CD4-positive, alpha-beta T cell treated with Interleukin-21 for 1 hour (primary cell): ENCODE measurements at regions not wholly inside any gene's neighbourhood (a gene's known extent, or its start where the extent isn't known, plus 50 kb on each side); places are given as distances from the start of the nearest gene placed in this dataset.
A peak's percentile ranks its signal among the peaks of the same experiment; 100 is the strongest.

Experiments
- DNase-seq: peaks from one replicate; pipeline ENCODE4 v3.0.0-alpha.2; 2020

DNA sequence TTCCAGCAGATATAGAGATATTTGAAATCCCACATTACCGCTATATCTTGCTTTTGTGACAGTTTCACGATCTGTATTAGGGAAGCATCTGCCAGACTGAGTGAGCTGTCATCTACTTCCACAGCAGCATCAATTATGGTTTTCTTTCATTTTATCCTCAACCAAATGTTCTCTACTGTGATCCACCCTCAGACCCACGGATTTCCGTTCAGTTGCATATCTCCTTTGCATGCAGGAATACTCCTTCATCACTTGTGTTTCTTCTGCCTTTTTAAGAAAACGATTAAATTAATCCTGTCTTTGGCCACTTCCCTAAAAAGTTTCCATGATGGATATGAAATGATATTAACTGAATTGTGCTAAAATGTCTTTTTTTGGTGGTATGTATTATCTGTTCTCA, 262.1 kb upstream of the ADGRB3 start:
- no peak for DNase-seq

DNA sequence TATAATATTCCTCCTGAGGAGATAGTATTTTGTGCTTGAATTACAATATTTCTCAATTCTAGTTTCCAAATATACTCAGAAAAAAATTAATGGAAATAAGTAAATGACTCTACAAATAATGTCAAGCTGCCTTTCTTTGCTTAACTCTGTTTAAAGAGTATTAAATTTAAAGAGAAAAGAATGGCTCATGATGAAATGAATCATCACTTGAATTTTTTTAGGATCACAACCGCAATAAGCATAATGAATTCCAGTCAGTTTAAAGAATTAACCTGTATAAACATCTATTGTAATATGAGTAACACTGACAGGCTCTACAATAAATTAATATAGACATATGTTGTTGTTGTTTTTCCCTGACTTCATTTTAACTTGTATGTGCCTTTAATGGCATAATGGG, 266.2 kb upstream of the ADGRB3 start:
- DNase-seq = no peak

DNA sequence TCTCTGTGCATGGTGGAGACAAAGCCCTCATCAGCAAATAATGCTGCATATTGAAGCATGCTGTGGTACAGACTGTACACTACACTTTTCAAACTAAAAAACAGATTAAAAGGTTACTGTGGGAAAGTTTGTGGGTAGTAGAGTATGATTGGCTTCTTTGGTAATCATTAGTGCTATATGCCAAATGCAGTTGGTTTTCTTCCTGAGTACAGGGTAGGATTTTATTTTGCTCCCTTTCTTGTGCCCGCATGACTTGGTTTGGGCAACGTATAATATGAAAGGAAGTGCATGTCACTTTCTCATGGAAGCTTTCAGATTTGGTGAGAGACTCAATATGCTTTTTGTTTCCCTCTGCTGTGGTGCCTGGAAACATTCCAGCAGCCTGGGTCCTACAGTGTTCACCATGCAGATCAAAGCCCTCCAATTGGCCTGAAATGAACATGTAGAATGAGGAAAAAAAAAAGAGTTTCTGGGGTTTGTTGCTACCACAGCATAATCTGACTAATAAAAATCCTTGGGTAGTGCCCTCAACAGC, 270.7 kb upstream of the ADGRB3 start:
- no peak for DNase-seq

DNA sequence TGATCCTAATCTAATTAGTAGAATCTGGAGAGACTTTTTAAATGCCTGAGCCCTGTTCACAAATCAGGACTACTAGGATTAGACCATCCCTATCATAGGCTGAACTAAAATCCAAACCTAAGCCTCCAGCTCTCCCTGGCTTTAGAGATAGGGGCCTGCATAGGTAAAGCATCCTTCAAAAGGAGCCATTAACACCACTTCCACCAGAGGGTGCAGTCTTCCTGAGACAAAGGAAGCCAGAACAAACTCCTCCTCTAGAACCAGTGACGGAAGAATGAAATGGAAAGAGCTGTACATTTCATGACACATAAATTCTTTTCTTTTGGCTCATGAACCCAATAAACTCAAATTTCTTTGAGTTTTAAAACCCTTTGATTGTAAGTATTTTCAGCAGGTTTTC, 291.2 kb upstream of the ADGRB3 start:
- DNase-seq = peak; percentile 4

DNA sequence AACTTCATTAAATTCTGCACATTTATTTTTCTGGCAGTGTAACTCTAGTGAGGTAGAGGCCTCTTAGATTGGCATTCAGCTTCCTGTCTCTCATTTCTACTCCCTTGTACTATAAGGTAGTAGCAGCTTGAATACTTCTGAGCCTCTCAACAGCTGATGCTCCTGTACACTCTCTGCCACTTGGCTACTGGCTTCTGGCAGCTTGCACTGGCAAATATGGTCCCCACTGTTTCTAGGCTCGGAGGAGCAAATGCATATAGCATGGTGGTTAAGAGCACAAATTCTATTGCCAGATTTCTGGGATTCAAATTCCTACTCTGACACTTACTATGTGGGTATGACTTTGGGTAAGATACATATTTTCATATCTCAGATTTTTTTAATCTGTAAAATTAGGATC, 292.8 kb upstream of the ADGRB3 start:
- DNase-seq = no peak

DNA sequence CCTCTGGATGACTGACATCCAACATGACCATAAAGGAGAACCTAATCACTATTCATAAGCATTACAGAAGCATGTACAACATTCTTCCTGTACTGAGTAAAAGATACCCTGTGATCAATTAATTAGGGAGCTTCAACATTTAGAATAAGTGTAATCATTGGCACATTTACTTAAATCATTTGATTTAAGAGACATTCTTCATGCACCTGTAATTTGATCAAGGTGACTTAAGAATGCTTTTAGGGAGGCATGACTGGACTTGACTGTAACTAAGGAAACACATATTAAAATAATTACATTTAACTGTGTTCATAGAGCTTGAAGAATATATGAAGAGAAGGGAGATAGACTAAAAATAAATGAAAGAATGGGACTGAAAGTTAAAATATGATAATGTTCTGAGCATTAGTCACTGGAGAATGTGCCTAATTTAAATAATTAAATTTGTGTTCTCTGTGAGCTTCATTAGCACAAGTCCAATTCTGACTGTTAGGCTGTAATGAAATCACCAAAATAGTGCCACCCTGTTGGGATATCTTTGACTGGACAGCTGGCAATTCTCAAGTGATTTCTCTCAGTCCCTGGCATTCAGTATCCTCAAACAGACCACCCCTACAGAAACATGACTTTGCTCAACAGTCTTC, 295.5 kb upstream of the ADGRB3 start:
- DNase-seq = no peak

DNA sequence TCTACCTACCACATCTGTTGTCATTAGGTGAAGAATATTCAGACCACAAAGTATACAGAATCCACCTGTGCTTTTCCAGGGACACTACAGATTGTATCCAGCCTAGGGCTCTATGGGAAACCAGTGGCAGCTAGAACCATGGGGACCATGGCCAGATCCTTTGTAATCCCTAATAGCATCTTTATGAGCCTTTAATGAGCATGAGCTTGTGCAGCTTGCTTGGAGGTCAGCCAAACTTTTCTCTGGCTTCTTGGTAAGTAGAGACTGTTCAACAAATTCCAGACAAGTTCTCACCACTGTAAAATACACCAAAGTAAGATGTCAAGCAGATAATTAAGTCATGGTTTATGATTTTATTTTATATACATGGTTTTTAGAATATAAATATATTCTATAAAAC, 301.6 kb upstream of the ADGRB3 start:
- DNase-seq = no peak

DNA sequence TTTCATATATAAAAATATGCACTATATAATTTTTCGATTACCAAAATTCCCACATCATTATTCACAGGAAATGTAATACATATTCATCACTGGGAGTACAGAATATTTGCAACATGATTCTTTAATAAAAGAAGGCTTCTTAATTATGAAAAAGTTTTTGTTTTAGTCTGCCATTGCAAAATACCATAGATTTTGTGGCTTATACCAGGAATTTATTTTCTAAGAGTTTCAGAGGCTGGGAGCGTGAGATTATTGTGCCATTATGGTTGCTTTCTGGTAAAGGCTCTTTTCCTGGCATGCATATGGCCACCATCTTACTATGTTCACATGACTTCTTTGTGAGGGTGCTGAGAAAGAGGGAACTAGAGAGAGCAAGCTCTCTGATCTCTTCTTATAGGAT, 306.9 kb upstream of the ADGRB3 start:
- DNase-seq = no peak

DNA sequence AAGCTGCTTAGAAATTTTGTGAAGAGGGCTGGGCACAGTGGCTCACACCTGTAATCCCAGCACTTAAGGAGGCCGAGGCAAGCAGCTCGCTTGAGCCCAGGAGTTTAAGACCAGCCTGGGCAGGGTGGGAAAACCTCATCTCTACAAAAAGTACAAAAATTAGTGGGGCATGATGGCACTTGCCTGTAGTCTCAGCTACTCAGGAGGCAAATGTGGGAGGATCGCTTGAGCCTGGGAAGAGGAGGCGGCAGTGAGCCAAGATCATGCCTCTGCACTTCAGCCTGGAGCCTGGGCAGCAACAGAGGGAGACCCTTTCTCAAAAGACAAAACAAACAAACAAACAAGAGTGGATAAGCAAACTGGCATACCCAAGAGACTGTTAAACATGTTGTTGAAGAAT, 308.3 kb upstream of the ADGRB3 start:
- DNase-seq = no peak

DNA sequence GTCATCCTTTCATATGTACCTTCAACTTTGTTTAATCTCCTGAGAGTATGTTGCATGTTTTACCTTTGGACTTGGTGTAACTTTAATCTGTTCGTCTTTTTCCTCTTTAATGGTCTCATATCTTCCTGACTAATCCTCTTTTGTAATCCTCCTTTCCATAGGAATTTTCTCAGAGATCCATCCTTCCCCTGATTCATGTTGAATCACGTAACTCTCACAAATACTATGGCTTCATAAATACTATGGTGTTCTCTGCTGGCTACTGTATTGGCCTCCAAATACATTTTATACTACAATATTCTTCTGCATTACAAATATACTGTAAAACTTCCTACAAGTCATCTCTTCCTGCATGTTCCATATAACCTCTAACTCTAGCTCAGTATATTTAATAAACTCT, 317.7 kb upstream of the ADGRB3 start:
- no peak for DNase-seq

DNA sequence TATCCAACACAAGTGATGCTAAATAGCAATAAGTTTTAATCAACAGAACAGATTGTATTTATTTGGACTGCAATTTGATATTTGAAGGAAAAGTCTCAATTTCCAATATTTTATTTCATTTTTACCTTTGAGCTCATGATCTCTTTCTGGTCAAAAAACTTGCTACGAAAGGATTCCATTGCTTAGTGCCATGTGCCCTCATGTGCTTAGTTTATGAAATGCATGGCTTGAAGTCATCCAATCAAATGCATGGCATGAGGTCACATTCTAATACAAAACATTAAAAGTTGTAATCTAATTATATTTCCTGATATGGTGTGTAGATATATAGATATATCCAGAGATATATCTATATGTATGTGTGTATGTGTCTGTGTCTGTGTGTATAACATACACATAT, 321.2 kb upstream of the ADGRB3 start:
- DNase-seq = no peak

DNA sequence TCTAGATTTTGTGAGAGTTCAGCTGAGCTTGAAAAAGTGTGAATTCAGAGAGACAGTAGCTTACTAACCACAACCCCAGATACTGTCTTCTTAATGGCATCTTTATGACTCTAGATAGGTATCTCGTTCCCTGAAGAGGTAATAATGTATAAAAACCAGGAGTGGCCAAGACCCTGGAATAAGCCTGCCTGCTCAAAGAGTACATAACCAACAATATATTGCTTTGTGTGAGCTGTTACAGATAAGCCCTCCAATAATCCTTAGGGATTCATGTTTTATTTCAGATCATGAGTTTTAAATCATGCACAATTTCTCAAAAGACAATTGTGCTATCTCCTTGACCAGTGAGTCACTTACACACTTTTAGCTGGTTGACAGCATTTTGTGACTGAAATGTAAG, 327.8 kb upstream of the ADGRB3 start:
- no peak for DNase-seq

DNA sequence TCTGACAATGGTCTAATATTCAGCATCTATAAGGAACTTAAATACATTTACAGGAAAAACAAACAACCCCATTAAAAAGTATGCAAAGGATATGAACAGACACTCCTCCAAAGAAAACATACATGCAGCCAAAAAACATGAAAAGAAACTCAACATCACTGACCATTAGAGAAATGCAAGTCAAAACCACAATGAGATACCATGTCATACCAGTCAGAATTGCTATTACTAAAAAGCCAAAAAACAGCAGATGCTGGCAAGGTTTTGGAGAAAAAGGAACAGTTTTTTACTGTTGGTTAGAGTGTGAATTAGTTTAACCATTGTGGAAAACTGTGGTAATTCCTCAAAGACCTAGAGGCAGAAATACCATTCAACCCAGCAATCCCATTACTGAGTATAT, 339.0 kb upstream of the ADGRB3 start:
- no peak for DNase-seq

DNA sequence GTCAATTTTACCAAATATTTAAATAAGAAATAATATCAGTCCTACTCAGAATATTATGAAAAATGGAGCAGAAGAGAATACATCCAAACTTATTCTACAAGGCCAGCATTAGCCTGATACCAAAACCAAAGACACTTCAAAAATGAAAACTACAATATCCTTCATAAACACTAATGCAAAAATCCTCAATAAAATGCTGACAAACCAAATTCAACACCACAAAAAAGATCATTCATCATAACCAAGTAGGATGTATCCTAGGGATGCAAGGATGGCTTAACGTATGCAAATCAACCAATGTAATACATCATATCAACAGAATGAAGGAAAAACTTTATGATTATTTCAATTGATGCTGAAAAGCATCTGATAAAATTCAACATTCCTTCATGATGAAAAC, 352.4 kb upstream of the ADGRB3 start:
- no peak for DNase-seq

DNA sequence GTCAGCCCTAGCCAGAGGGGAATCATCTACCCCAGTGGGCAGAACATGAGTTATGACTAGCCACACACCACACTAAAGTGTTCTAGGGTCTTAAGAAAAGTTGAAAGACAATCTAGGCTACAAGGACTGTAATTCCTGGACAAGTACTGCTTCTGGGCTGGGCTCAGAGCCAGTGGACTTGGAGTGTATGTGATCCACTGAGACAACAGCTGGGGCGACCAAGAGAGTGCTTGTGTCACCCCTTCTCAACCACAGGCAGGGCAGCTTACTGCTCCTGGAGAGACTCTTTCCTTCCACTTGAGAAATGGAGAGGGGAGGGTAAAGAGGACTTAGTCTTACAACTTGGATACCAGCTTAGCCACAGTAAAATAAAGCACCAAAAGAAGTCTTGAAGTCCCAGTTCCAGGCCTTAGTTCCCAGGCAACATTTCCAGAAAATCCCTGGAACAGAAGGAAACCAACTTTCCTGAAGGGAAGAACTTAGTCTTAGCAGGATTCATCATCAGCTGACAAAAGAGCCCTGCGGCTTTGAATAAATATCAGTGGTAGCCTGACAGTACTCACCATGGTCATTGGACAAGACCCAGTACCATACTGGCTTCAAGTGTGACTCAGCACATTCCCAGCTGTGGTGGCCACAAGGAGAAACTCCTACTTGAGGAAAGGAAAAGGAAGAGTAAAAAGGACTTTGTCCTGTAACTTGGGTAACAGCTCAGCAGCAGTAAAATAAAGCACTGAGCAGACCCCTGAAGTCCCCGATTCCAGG, 355.1 kb upstream of the ADGRB3 start:
- no peak for DNase-seq

DNA sequence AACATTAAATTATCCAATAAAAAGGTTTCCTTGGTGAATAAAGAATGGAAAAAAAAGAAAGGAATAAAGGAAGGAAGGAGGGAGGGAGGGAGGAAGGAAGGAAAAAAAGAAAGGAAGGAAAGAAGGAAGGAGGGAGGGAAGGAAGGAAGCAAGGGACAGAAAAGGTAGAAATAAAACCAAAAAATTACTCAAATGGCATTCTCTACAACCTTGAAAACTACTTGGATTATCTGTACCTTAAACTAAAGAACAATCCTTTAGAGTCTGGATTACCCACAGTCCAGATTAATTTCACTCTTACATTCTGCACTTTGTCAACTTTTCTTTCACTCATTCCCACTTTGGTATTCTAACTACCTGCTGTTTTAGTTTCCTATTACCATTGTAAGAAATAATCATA, 361.8 kb upstream of the ADGRB3 start:
- no peak for DNase-seq

DNA sequence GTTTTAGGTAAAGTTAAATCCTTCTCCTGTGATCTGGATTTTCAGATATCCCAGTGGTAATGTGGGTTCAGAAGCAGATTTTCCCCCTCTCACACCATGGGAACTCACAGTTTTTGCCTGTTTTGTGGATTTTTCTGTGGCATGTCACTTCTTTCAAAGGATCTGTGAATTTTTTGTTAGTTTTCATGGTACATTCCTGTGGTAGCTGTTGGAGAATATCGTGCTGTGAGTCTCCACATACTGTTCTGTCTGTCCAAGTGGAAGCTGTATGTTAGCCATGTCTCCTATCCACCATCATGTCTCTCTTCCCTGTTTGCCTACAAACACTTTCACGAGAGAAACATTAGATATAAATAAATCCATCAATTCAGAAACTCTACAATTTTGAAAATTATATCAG, 378.7 kb upstream of the ADGRB3 start:
- no peak for DNase-seq

DNA sequence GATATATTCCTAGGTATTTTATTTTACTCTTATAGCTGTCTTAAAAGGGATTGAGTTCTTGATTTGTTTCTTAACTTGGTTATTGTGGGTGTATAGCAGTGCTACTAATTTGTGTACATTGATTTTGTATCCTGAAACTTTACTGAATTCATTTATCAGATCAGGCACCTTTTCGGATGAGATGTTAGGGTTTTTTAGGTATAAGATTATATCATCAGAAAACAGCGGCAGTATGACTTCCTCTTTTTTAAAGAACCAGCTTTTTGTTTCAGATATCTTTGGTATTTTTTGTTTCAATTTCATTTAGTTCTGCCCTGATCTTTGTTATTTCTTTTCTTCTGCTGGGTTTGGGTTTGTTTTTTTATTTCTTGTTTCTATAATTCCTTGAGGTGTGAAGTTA, 382.4 kb upstream of the ADGRB3 start:
- DNase-seq = no peak

DNA sequence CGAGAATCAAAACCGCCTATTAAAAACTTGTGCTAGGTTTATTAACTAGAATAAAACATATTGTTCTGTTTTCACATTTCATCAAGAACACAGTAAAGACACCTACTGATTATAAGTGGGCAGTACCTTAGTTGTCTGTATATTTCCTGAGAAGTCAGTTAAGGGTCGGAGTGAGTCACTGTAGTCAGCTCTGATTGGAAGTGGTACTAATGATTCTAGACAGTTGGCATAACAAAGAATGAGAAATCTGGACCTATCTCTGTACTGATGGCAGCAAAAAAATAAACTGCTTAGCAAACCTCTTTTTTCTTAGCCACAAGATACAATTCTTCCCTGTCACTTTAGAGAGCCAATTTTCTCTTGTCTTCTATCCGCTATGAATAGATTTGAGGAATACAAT, 387.3 kb upstream of the ADGRB3 start:
- DNase-seq = no peak

DNA sequence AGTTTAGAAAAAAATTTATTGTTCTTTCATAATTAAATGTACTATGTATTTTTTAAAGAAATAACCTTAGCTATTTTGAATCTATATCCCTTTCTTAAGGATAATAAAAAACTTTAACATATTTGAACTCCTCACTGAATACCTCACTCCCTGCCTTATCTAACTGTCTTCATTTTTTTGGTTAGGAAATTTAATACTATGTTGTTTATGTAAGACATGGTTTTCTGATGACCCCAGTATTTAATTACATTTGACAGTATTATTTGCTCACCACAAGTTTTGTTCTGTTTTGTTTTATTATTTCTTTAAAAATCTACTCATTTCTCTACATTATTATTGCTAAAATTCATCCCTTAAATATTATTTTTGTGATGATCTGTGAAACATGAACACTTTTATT, 394.4 kb upstream of the ADGRB3 start:
- no peak for DNase-seq

DNA sequence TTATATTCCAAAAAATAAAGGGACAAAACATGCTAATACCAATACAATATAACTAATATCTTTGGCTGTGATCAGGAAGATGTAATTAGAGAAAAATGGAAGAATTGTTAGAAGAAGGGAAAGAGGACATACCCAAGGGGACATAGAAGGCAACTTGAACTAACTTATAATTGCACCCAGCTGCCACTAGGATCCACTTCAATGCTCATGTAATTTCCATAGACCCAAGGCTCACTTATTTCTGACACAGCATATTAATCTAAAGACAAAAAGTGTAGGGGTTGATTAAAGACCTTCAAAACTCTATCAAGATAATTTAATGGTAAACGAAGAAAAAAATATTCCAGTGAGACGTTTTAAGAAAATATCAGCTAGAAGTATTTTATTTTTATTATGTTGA, 396.0 kb upstream of the ADGRB3 start:
- DNase-seq = no peak

DNA sequence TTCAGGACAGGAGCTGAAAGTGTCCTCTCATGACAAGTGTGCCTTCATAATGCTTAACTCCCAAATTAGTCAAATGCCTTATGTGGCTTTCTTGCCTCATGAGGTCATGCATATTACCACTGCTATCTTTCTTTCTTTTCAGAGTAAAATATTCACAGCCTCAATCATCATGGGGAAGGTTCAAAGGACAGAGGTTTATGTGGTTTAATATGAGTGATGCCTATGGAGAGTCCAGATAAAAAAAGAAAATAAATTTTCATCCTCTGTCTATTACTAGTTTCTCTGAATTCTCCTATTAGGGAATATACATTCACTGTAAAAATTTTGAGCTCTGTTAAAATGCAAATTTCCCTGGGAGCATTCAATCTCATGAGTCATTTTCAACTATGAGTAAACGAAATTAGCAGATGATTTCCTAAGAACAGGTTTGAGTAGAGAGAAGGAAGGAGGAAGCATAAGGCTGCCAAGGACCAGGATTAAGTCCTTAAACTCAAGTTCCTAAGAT, 396.9 kb upstream of the ADGRB3 start:
- no peak for DNase-seq

DNA sequence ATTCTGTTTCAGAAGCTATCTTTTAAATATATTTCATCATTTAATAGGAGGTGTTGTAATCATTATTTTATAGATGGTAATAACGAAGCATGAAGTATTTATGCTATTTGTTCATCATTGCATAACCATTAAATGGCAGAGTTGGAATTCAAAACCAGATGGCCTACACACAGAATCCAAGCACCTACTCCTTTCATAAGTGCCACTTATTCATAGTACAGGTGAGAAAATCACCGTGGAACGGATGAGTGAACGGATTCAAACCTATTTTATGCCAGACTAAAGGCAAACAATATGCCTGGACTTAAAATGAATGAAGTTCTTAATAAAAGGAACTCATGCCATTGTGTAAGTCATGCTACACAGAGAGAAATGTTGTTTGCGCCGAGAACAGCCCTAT, 397.9 kb upstream of the ADGRB3 start:
- DNase-seq = no peak

DNA sequence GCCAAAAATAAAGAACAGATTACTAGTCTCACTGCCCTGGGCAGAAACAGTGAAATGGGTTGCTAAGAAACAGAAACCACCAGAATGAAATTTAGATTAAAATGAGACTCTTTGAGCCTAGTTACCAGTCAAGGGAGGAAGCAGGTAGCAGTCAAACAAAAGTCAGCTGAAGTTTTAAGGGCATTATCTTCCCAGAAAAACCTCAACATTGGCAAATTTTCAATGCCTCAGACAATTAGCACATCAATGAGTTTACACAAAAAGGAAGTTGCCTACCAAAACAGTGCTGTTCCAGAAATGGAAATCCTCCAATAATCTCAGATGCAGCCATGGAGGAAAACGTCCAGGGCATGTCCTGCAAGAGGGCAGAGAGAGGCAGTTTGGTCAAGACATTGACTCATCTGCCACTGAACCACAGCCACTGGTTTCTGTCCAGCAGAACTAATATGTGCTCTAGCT, 399.7 kb upstream of the ADGRB3 start:
- no peak for DNase-seq

DNA sequence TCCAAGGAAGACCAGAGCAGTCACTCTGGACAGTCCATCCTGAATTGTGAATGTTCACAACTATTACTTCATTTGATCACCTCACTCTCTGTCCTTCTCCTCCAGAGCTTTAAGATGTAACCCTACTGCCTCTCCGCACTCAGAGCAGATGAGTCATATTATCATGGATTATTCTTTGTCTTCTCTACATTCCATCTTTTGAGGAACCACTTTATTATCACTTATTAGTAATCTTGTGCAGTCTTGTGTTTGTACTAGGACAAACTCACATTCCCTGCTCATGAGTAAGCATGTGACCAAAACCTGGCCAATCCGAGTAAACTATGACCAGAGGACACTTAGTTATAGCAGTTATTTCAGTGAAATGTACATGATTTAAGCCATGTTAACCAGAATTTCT, 401.5 kb upstream of the ADGRB3 start:
- no peak for DNase-seq
